ENCODE measurements at regions not wholly inside any gene's neighbourhood (a gene's known extent, or its start where the extent isn't known, plus 50 kb on each side); places are given as distances from the start of the nearest gene placed in this dataset.

- peak; percentile 77 to 90 for DNase-seq
Observed at GRCh38 chr6:134519465-134519864, 201.6 kb upstream of the SGK1 start.

DNA sequence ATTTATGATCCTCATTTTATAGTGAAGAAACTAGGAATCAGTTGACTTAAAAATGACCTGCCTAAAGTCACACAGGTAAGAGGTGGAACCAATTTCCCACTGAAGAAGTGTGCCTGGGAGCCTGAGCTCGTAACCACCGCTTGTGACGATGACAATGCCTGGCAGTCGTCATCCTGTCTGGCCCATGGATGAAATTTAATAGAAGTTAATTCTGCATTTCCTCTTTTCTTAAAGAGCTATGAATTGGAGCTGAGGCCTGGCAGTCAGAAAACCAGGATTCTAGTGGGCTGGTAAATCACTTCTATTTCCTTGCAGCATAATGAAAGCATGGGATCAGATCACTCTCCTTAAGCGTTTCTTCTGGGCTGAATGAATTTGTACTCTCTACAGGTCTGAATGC lies 200.0 kb upstream of the SGK1 start:
- DNase-seq: peak; percentile 40

DNA sequence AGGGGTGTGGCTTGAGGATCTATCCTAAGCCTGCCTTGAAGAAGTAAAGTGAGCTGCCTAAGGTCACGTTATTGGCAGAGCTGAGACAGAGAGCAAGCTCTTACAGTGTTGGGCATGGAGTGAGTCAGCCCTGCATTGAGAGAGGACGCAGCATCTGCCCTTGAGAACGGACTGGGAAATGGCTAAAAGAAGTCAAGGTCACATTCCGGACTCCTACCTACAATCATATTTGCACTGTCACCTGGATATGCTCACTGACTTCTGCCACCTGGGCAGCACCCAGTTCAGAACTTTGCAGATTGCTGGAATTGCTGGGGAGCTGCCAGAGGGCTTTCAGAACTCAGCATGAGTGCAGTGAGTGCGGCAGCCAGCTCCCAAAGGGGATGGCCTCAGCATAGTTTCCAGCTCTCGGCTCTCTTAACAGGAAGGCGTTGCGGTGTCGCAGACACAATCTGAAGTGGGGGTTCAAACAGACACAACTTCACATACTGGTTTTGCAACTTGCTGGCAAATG lies 199.3 kb upstream of the SGK1 start:
- DNase-seq: peak; percentile 51 to 71

DNA sequence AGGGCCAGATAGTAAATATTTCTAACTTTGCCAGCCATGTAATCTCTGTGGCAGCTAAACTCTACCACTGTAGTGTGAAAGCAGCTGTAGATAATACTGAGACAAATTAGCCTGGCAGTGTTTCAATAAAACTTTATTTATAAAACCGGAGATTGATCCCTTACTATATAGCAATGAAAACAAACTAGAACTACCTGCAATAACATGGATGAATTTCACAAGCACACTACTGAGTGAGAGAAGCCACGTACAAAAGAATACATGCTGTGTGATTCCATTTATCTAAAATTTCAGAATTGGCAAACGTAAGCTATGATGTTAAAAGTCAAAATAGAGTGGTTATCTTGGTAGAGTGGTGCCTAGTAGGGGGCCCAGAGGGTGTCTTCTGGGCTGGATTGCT lies 198.7 kb upstream of the SGK1 start:
- no peak for DNase-seq

- DNase-seq: no peak
Observed at GRCh38 chr6:134515986-134516385, 198.1 kb upstream of the SGK1 start.

DNA sequence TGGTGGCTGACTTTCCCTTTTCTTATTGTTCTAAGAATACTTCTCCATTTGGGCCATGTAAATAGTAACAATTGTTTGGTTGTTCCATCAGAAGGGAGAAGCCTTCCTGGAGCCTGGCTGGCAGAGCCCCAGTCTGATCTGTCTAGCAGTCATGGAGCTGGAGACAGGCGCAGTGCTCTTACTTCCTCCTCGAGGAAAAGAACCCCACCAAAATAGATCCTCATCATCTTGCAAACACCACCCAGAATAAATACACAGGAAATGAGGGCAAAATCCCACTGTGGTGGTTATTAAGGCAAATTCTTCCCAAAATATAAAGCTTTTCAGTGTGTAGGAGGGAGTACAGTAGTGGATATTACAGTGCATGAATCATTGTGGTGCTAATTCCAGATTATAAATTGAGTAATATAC lies 195.1 kb upstream of the SGK1 start:
- peak; percentile 17 to 31 for DNase-seq

DNA sequence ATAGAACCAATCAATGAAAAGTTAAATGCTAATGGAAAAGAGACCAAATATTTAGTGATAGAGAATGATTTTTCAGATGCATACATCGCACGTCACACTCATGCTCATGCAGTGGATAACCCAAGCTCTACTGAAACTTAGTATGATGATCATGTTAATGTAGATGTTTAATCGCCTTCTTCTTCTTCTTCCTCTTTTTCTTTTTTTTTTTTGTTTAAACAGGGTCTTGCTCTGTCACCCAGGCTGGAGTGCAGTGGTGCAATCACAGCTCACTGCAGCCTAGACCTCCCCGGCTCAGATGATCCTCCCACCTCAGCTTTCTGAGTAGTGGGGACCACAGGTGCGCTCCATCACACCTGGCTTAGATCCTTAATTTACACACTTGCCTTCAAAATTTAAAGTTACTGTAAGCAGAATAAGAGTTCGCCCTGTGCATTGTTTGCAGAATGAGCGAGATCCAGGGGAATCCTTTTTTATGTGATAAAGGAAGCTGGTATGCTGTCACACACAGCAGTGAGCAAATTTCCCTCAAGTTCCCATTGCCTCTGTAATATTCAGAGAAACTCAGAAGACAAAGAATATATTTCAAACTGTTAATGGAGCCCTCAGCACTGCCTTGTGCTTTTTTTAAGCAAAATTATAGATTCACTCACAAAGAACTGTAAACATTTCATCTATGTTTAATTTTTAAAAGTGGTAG lies 194.2 kb upstream of the SGK1 start:
- no peak for DNase-seq

DNA sequence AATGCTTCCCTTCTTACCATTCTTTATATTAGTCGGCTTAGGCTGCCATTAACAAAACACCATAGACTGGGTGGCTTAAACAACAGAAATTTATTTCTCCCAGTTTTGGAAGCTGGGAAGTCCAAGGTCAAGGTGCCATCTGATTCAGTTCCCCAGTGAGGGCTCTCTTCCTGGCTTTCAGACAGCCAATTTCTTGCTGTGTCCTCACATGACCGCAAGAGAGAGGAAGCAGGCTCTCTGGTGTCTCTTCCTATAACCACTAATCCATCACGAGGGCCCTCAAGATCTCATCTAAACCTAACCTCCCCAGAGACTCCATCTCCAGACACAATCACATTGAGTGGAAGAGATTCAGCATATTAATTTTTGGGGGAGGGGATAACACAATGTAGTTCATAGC lies 193.0 kb upstream of the SGK1 start:
- DNase-seq: peak; percentile 75 to 76

DNA sequence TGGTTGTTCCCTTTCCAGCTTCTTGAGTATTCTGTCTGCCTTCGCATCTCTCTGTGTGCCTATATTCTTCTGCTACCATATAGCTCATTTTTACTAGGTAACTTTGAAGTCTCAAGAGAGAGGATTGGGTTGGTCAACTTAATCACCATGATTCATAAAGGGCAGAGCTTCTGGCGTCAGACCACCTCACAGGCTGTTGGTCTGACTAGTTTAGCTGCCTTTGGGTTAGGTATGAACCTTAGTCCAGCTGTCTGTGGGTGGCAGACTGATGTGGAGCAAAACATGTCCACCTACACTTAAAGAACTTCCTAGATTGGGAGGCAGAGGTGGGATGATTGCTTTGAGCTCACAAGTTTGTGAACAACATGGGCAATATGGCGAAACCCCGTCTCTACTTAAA lies 192.2 kb upstream of the SGK1 start:
- DNase-seq: no peak

GRCh38 chr6:134508862-134509498 lies 191.1 kb upstream of the SGK1 start:
- no peak for DNase-seq

- DNase-seq: no peak
Observed at GRCh38 chr6:134506162-134506561, 188.2 kb upstream of the SGK1 start.

GRCh38 chr6:134503585-134504281 lies 185.8 kb upstream of the SGK1 start:
- no peak for DNase-seq

GRCh38 chr6:134502614-134503549 lies 185.0 kb upstream of the SGK1 start:
- no peak for DNase-seq

DNA sequence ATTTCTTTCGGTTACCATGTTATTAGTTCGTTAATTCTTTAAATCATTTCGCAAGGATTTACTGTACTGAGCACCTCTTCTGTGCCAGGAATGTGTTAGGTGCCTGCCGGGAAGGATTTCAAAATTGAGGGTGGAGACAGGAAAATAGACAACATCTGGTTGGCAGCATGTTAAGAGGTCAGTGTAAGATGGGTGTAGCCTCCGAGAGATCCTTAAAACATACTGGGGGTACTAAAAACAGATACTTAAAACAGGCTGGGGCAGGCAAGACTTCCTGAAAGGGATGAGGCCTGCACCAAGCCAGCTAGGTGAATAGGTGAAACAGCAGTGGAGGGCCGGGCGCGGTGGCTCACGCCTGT lies 178.0 kb upstream of the SGK1 start:
- DNase-seq: no peak

DNA sequence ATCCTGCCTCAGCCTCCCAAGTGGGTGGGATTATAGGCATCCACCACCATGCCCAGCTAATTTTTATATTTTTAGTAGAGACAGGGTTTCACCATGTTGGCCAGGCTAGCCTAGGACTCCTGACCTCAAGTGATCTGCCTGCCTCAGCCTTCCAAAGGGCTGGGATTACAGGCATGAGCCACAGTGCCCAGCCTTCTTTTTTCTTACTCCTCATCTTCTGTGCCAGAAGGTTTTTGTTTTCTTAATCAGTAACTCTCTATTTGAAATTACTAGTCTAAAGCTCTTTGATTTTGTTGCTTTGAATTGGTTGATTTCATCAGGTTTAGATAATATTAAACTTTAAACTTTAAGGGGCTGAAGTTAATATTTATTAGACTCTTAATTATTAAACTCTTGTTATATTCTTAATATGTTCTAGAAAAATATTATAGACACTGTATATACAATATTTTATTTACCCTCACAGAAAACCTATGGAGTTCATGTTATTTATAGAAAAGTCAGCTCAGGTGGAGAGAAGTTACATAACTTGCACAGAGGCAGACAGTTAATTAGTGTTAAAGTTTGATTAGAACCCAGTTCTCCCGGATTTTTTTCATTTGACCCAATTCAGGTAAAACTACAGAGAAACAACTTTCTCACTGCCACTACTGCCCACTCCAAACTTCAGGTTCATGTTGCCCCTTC lies 177.4 kb upstream of the SGK1 start:
- no peak for DNase-seq

DNA sequence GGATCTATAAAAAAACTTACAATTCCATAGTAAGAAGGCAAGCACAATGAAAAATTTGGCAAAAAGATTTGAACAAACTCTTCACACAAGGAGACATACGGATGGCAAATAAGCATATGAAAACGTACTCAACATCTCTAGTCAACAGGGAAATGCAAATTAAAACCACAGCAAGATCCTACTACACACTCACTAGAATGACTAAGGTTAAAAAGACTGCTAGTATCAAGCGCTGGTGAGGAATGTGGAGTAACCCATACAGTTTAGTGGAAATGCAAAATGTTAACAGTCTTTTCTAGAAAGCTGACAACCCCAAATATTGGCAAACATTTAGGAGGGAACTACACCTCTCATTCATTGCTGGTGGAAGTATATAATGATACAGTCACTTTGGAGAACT lies 175.9 kb upstream of the SGK1 start:
- DNase-seq: no peak

GRCh38 chr6:134491477-134491876 lies 173.6 kb upstream of the SGK1 start:
- no peak for DNase-seq

DNA sequence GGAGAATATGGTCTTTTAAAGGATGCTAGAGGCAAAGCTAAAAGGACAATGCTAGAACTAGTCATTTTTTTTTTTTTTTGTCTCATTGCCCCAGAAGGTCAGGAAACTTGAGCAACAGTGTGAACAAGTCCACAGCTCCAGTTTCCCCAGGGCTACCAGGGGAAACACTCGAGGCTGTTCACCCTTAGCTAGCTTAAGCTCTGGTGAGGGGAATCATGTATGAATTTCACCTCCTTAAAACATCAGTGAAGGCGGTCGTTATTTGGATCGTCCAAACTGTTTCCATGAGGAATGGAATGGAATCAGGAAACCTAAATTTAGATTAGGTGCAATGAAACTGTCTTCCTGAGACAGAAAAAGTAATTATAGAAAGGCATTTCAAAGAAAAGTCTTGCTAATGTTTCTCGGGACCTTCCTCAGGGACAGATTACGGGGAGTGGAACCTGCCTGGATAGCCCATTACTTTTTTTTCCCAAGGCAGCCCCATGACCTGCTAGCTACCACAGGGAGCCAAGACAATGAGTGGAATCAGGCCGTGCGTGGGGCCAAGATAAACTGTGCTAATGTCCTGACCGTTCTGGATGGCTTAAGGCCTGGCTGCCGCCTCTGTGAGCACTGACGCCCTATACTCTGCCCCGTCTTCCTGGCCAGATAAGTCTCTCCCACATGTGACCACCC lies 164.8 kb upstream of the SGK1 start:
- no peak for DNase-seq

- DNase-seq: no peak
Observed at GRCh38 chr6:134481966-134482365, 164.1 kb upstream of the SGK1 start.

DNA sequence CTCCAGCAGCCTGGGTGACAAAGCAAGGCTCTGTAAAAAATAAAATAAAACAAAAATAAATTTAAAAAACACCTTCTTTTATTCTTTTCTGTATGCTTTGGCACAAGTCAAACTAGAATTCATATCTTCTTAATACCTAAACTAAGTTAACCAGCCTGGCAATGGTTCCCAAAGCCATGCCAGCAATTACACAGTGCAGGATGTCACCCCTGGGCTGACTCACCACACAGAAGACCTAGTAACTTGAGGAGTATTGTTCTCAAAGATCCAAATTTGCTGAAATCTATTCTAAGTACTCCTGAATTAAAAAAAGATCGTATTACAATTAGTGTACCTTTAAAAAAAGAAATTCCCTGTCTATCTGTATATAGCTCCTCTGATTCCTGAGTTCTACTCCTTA lies 162.7 kb upstream of the SGK1 start:
- no peak for DNase-seq

DNA sequence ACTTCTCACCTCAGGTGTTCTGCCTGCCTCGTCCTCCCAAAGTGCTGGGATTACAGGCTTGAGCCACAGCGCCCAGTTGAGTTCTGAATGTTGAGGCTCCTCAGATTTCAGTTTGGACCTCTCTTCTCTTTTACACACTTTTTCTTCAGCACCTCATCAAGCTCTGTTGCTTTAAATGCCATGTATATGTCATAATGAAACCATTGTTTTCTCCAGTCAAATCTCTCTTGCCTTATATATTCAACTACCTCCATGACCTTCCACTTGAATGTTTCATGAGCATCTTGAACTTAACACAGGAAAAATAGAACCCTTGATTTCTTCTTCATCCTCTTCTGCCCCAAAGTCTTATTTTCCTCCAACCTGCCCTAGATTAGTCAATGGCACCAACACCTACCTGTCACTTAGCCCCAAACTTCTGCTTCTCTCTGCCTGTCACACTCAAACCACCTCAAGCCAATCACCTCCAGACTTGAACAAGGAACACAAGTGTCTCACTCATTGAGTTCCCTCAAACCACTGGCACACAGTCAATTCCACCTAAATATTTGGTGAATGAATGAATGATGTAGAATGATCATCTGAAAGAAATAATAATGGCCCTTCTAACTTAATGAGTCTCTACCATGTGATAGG lies 161.0 kb upstream of the SGK1 start:
- DNase-seq: no peak

Data from Kasumi-1 (cell line).